K562 (cell line): ENCODE measurements at regions not wholly inside any gene's neighbourhood (a gene's known extent, or its start where the extent isn't known, plus 50 kb on each side); places are given as distances from the start of the nearest gene placed in this dataset.

Experiments
- POLR2A ChIP-seq: fragments of 450-650 bp; conservative IDR thresholded peaks from 2 replicates; pipeline ENCODE4 v1.6.1; 2016
- TF ChIP-seq, protein P1 (sequence below): fragments of 200-400 bp; formaldehyde crosslinking; IDR thresholded peaks from 2 replicates; pipeline ENCODE4 v1.6.1; 2017; ENCODE audit warnings: mild to moderate bottlenecking, low read depth, low read length, moderate library complexity

DNA sequence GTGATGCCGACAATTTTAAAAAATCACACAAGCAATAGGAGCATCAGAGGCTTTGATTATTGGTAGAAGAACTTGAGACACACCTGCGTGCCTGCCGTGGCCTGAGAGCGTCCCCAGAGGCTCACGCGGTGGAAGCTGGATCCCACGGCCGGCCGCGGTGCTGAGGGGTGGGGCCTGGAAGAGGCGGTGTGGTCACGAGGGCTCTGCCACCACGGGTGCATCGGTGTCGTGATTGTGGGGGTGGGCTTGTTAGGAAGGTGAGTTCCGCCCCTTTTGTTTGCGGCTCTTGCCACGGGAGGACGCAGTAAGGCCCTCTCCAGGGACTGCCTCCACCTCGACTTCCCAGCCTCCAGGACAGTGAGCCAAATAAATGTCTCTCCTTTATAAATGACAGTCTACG is 77.2 kb upstream of the ADRA2C start:
- TF ChIP-seq, protein P1, sequence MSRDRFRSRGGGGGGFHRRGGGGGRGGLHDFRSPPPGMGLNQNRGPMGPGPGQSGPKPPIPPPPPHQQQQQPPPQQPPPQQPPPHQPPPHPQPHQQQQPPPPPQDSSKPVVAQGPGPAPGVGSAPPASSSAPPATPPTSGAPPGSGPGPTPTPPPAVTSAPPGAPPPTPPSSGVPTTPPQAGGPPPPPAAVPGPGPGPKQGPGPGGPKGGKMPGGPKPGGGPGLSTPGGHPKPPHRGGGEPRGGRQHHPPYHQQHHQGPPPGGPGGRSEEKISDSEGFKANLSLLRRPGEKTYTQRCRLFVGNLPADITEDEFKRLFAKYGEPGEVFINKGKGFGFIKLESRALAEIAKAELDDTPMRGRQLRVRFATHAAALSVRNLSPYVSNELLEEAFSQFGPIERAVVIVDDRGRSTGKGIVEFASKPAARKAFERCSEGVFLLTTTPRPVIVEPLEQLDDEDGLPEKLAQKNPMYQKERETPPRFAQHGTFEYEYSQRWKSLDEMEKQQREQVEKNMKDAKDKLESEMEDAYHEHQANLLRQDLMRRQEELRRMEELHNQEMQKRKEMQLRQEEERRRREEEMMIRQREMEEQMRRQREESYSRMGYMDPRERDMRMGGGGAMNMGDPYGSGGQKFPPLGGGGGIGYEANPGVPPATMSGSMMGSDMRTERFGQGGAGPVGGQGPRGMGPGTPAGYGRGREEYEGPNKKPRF, result no peak
- TF ChIP-seq POLR2A, result no peak
